ENCODE measurements at regions not wholly inside any gene's neighbourhood (a gene's known extent, or its start where the extent isn't known, plus 50 kb on each side); places are given as distances from the start of the nearest gene placed in this dataset.

DNA sequence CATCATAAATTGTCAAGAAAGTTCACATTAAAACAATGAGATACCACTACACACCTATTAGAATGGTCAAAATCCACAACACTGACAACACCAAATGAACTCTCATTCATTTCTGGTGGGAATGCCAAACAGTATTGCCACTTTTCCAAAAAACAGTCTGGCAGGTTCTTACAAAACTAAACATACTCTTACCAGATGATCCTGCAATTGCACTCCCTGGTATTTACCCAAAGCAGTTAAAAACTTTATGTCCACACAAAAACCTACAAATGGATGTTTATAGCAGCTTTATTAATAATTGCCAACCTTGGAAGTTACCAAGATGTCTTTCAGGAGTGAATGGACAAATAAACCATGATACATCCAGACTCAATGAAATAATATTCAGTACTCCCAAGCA is 56.8 kb downstream of the ZNF608 start:
- Histone ChIP-seq H3K23ac (ENCODE audit: insufficient read length, low read depth, low read length) (no peak overlapping the region), H4K20me1 (ENCODE audit: control insufficient read depth, insufficient read depth, insufficient read length) (no peaks in the 10 kb centered on the region), H3K4me2 (ENCODE audit: insufficient read depth, insufficient read length, low read length) (no peak overlapping the region), H4K8ac (replicated peaks; ENCODE audit: insufficient read length, low read depth, low read length) (no peak overlapping the region), H3K9ac (ENCODE audit: extremely low read depth, insufficient read length, low read length) (no peak overlapping the region), H3T11ph (ENCODE audit: low read length) (no peak overlapping the region), H4K91ac (ENCODE audit: insufficient read length, low read depth, low read length) (no peak overlapping the region), H2BK120ac (ENCODE audit: low read depth, low read length, poor library complexity, severe bottlenecking) (no peak overlapping the region), H2BK20ac (ENCODE audit: low read depth, low read length, poor library complexity, severe bottlenecking) (no peak overlapping the region), H3K27ac (ENCODE audit: insufficient read length, low read depth, low read length) (no peak overlapping the region), H3K14ac (ENCODE audit: insufficient read depth, low read length) (no peak overlapping the region), H2BK15ac (ENCODE audit: low read depth, low read length) (no peak overlapping the region), H2BK5ac (ENCODE audit: insufficient read length, low read length) (no peak overlapping the region), H3K4me1 (ENCODE audit: insufficient read depth, low read length) (peaks cover 10% of the 10 kb centered on the region; the same call in 1 of the 2 replicates), H3K9me3 (ENCODE audit: control insufficient read depth, low read depth, low read length) (no peaks in the 10 kb centered on the region), H2AFZ (ENCODE audit: low read length) (no peak overlapping the region), H2AK5ac (ENCODE audit: insufficient read length, low read length) (no peak overlapping the region), H4K5ac (ENCODE audit: insufficient read length, low read depth, low read length) (no peak overlapping the region), H3K56ac (ENCODE audit: insufficient read length, low read depth, low read length) (no peak overlapping the region), H3K79me1 (ENCODE audit: insufficient read depth, low read depth, low read length, poor library complexity, severe bottlenecking) (peaks cover 4% of the 10 kb centered on the region), H3K18ac (ENCODE audit: insufficient read length, low read depth, low read length) (no peak overlapping the region), H3K23me2 (ENCODE audit: insufficient read length, low read depth, low read length, poor library complexity, severe bottlenecking) (no peaks in the 10 kb centered on the region), H2BK12ac (ENCODE audit: insufficient read length, low read depth, low read length) (no peak overlapping the region), H3K4ac (ENCODE audit: low read depth, low read length) (no peak overlapping the region), H3K79me2 (ENCODE audit: insufficient read depth, low read length) (peaks cover 25% of the 10 kb centered on the region; the same call in 1 of the 2 replicates), H3K27me3 (ENCODE audit: insufficient read depth, low read length) (no peaks in the 10 kb centered on the region)
- TF ChIP-seq, protein P1, sequence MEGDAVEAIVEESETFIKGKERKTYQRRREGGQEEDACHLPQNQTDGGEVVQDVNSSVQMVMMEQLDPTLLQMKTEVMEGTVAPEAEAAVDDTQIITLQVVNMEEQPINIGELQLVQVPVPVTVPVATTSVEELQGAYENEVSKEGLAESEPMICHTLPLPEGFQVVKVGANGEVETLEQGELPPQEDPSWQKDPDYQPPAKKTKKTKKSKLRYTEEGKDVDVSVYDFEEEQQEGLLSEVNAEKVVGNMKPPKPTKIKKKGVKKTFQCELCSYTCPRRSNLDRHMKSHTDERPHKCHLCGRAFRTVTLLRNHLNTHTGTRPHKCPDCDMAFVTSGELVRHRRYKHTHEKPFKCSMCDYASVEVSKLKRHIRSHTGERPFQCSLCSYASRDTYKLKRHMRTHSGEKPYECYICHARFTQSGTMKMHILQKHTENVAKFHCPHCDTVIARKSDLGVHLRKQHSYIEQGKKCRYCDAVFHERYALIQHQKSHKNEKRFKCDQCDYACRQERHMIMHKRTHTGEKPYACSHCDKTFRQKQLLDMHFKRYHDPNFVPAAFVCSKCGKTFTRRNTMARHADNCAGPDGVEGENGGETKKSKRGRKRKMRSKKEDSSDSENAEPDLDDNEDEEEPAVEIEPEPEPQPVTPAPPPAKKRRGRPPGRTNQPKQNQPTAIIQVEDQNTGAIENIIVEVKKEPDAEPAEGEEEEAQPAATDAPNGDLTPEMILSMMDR (conservative IDR thresholded peaks at IDR 0.05), result no peak
- no peak for DNase-seq
- peaks cover 37 to 42% of the 10 kb centered on the region in 2 experiments for H3K4me1 Mint-ChIP-seq
- no peak overlapping the region for H3K27ac Mint-ChIP-seq
- no peak overlapping the region for H3K4me3 Mint-ChIP-seq
- no peaks in the 10 kb centered on the region for H3K27me3 Mint-ChIP-seq (ENCODE audit: low read depth)
- peaks cover 5 to 18% (median 16%) of the 10 kb centered on the region in 3 experiments; a peak in 6 of 7 replicates for H3K36me3 Mint-ChIP-seq (ENCODE audit: insufficient read depth in 1 of 3, low read depth in 3 of 3)
- no peaks in the 10 kb centered on the region for H3K9me3 Mint-ChIP-seq
